Calu3 (cell line): ENCODE measurements at regions not wholly inside any gene's neighbourhood (a gene's known extent, or its start where the extent isn't known, plus 50 kb on each side); places are given as distances from the start of the nearest gene placed in this dataset.

ENCODE experiments used
- BruUV-seq: library from RNA; stranded (reverse); fragments of 400-500 nt; replicated peaks from 2 replicates; lab custom pipeline; 2021; lab: Mats Ljungman, UMichigan
- CTCF ChIA-PET: fragments of 300-600 bp; sonication (Branson Sonifier 250); formaldehyde crosslinking; loops from one replicate; lab custom pipeline; 2022; ENCODE audit warnings: antibody characterized with exemption; lab: Charles Lee
- DNase-seq: peaks from one replicate; pipeline ENCODE4 v3.0.0; 2022
- H3K27ac Mint-ChIP-seq: one replicate; pipeline ENCODE4 v1.8.0; 2022; ENCODE audit warnings: mixed read lengths; ENCODE audit not compliant: unreplicated experiment
- H3K27me3 Mint-ChIP-seq: one replicate; pipeline ENCODE4 v1.8.0; 2022; ENCODE audit warnings: mixed read lengths; ENCODE audit not compliant: unreplicated experiment
- H3K36me3 Mint-ChIP-seq: one replicate; pipeline ENCODE4 v1.8.0; 2022; ENCODE audit warnings: mild to moderate bottlenecking, moderate library complexity, mixed read lengths; ENCODE audit not compliant: insufficient read depth, unreplicated experiment
- H3K4me1 Mint-ChIP-seq: one replicate; pipeline ENCODE4 v1.8.0; 2022; ENCODE audit warnings: mild to moderate bottlenecking, low read depth, mixed read lengths; ENCODE audit not compliant: unreplicated experiment
- H3K4me3 Mint-ChIP-seq: one replicate; pipeline ENCODE4 v1.8.0; 2022; ENCODE audit warnings: mild to moderate bottlenecking, low read depth, moderate library complexity, mixed read lengths; ENCODE audit not compliant: unreplicated experiment
- H3K9me3 Mint-ChIP-seq: one replicate; pipeline ENCODE4 v1.8.0; 2022; ENCODE audit warnings: low read depth, mixed read lengths; ENCODE audit not compliant: unreplicated experiment
- intact Hi-C: fragments of 100-400 bp; cut with micrococcal nuclease; formaldehyde crosslinking; loops from one replicate; pipeline ENCODE4 v1.10.0; 2022; ENCODE audit not compliant: unreplicated experiment
- TF ChIP-seq, protein P1 (sequence below): fragments of 200-600 bp; IDR thresholded peaks from one replicate; pipeline ENCODE4 v1.8.0; 2022; ENCODE audit warnings: antibody characterized with exemption; ENCODE audit not compliant: unreplicated experiment

DNA sequence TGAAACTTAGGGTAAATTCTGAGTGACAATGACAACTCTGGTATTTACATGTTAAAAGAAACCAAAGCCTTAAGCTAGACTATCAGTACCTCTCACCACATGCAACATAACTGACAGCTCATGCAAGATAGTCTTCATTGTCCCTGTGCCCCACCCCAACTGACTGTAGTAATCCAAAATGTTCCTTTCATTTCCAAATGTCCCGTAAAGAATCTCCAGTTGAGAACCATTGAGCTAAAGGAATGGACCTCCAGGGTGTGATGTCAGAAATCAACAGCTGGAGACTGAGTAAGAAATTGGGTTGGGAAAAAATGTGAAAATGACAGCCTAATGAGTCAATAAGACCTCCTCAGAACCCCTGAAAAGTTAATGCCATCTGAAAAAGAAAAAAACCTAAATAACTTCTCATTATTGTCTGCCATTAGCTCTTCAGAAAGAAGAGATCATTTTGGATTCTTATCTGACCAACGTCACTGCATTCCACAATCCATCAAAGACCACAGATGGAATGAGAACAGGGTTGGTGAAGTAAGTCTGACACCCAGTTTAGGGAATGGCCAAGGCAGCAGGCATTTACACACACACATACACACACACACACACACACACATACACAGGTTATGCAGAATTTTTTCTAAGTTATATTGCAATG, 51.7 kb upstream of the ACVR2A start:
- no peak for DNase-seq
- Mint-ChIP-seq H3K4me3 (no peak overlapping the region), H3K9me3 (no peaks in the 10 kb centered on the region), H3K27me3 (no peaks in the 10 kb centered on the region), H3K36me3 (no peaks in the 10 kb centered on the region), H3K4me1 (no peaks in the 10 kb centered on the region), H3K27ac (no peak overlapping the region)
- intact Hi-C loops: no loop called here
- CTCF ChIA-PET: interaction anchor here (0.6 kb wide), 1 partner anchor 602 kb away, joined by 3 read pairs; no protein-coding TSS in a partner anchor
- TF ChIP-seq, protein P1, sequence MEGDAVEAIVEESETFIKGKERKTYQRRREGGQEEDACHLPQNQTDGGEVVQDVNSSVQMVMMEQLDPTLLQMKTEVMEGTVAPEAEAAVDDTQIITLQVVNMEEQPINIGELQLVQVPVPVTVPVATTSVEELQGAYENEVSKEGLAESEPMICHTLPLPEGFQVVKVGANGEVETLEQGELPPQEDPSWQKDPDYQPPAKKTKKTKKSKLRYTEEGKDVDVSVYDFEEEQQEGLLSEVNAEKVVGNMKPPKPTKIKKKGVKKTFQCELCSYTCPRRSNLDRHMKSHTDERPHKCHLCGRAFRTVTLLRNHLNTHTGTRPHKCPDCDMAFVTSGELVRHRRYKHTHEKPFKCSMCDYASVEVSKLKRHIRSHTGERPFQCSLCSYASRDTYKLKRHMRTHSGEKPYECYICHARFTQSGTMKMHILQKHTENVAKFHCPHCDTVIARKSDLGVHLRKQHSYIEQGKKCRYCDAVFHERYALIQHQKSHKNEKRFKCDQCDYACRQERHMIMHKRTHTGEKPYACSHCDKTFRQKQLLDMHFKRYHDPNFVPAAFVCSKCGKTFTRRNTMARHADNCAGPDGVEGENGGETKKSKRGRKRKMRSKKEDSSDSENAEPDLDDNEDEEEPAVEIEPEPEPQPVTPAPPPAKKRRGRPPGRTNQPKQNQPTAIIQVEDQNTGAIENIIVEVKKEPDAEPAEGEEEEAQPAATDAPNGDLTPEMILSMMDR: no peak
- BruUV-seq: no TSS peak

DNA sequence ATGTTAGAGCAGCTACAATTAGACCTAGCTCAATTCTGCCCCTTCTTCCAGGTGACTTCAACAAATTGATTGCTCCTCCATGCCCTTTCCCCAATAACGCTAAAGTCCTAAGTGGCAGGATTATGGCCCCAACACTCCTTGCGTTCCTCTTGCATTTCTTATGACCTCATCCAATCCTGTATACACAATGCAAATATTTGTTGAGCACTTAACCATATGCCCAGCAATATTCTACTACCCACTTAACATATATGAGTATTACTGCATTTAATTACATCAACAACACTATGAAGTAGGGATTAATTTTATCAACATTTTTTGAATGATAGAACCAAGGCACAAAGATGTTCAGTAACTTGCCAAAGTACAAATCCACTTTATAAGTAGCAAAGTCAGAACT, 54.2 kb upstream of the ACVR2A start:
- no peaks in the 10 kb centered on the region for H3K9me3 Mint-ChIP-seq
- no TSS peak for BruUV-seq
- no peak for DNase-seq
- H3K36me3 Mint-ChIP-seq: no peaks in the 10 kb centered on the region
- H3K4me3 Mint-ChIP-seq: no peak overlapping the region
- H3K4me1 Mint-ChIP-seq: no peaks in the 10 kb centered on the region
- TF ChIP-seq, protein P1: no peak
- CTCF ChIA-PET: no interaction called here
- no peaks in the 10 kb centered on the region for H3K27me3 Mint-ChIP-seq
- H3K27ac Mint-ChIP-seq: no peak overlapping the region
- intact Hi-C loops: no loop called here

DNA sequence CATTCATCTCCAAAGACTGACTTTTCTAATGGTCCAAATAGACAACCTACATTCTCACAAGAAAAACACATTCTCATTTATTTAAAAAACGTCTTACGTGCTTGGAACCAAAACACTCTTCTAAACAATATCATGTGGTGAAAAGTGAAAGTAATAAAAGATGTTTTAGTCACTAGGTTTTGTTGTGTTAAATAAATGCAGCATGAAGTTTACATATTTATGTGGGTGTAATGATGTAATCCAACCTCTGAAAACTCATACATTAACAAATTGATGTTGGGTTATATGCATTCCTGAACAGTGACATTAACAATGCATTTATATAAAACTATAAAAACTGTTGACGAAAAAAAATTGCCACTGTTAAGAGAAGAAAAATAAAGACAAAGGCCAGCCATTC, 55.1 kb upstream of the ACVR2A start:
- intact Hi-C loops: no loop called here
- BruUV-seq: no TSS peak
- Mint-ChIP-seq H3K4me1 (no peaks in the 10 kb centered on the region), H3K27me3 (no peaks in the 10 kb centered on the region), H3K36me3 (no peaks in the 10 kb centered on the region), H3K4me3 (no peak overlapping the region), H3K27ac (no peak overlapping the region), H3K9me3 (no peaks in the 10 kb centered on the region)
- DNase-seq: no peak
- CTCF ChIA-PET: no interaction called here
- TF ChIP-seq, protein P1: no peak

DNA sequence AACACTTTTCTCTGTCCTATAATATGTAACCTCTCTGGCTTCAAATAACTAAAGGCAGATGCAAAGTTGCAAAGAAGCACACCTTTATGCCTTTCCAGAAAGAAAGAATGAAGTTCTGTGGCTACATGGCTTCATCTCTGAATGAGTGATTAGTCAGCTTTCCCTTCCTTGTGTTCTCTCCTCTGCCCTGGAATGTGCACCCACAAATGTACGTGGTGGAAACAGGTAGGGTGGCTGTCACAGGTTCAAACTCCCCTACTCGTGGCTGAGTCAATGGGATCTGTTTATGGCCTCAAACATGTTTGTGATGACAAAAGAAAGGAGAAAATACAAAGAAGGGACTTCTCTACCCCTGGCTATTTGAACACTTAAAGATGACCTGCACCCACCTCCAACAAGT, 55.5 kb upstream of the ACVR2A start:
- BruUV-seq: no TSS peak
- Mint-ChIP-seq H3K36me3 (no peaks in the 10 kb centered on the region), H3K9me3 (no peaks in the 10 kb centered on the region), H3K27ac (no peak overlapping the region), H3K27me3 (no peaks in the 10 kb centered on the region), H3K4me1 (no peaks in the 10 kb centered on the region), H3K4me3 (no peak overlapping the region)
- intact Hi-C loops: no loop called here
- CTCF ChIA-PET: no interaction called here
- DNase-seq: no peak
- TF ChIP-seq, protein P1: no peak
